Fibroblast of lung (primary cell): ENCODE measurements at regions not wholly inside any gene's neighbourhood (a gene's known extent, or its start where the extent isn't known, plus 50 kb on each side); places are given as distances from the start of the nearest gene placed in this dataset.

Experiments
- DNase-seq, 2 donors: peaks; one replicate each; pipeline versions ENCODE4 v3.0.0 to v3.0.0-alpha.2; 2010; ENCODE audit warnings: low read depth in 2 of 2
- H2AFZ ChIP-seq: 2 replicates; pipeline ENCODE4 v1.5.1; 2012; ENCODE audit warnings: low read length, control low read depth, inconsistent platforms
- H3K27ac ChIP-seq: 2 replicates; pipeline ENCODE4 v1.5.1; 2011; ENCODE audit warnings: low read length, control low read depth; ENCODE audit not compliant: insufficient read depth
- H3K27me3 ChIP-seq: 2 replicates; pipeline ENCODE4 v1.5.1; 2011; ENCODE audit warnings: mild to moderate bottlenecking, low read length; ENCODE audit not compliant: control insufficient read depth, insufficient read depth
- H3K36me3 ChIP-seq: 2 replicates; pipeline ENCODE4 v1.5.1; 2011; ENCODE audit warnings: low read length; ENCODE audit not compliant: control insufficient read depth, insufficient read depth
- H3K4me1 ChIP-seq: 2 replicates; pipeline ENCODE4 v1.5.1; 2011; ENCODE audit warnings: low read length; ENCODE audit not compliant: control insufficient read depth, insufficient read depth; ENCODE audit errors: extremely low read depth
- H3K4me2 ChIP-seq: 2 replicates; pipeline ENCODE4 v1.5.1; 2011; ENCODE audit warnings: low read length, control low read depth; ENCODE audit not compliant: insufficient read depth; ENCODE audit errors: extremely low read depth
- H3K4me3 ChIP-seq, 4 experiments: fragments of 200-600 bp in 1 of 4; sonication (generic) in 1 of 4; replicated peaks in 1 of 4; 2 replicates each; pipeline ENCODE4 v1.5.1; 2011 to 2016; ENCODE audit warnings: low read length in 4 of 4, low read depth in 3 of 4, mild to moderate bottlenecking in 3 of 4, control low read depth in 2 of 4, inconsistent platforms in 1 of 4, mixed read lengths in 1 of 4; ENCODE audit not compliant: insufficient read depth in 1 of 4; ENCODE audit errors: control extremely low read depth in 1 of 4
- H3K79me2 ChIP-seq: 2 replicates; pipeline ENCODE4 v1.5.1; 2012; ENCODE audit warnings: mild to moderate bottlenecking, low read length, inconsistent platforms; ENCODE audit not compliant: control insufficient read depth, insufficient read depth
- H3K9ac ChIP-seq: 2 replicates; pipeline ENCODE4 v1.5.1; 2011; ENCODE audit warnings: mild to moderate bottlenecking, low read length, control low read depth; ENCODE audit not compliant: insufficient read depth
- H3K9me3 ChIP-seq: 2 replicates; pipeline ENCODE4 v1.5.1; 2012; ENCODE audit warnings: low read depth, low read length; ENCODE audit not compliant: control insufficient read depth, insufficient read depth
- H4K20me1 ChIP-seq: 2 replicates; pipeline ENCODE4 v1.5.1; 2011; ENCODE audit warnings: low read length; ENCODE audit not compliant: control insufficient read depth, insufficient read depth; ENCODE audit errors: extremely low read depth
- EZH2 ChIP-seq: IDR thresholded peaks from 2 replicates; pipeline ENCODE4 v1.5.1; 2012; ENCODE audit warnings: low read length, control low read depth, mild to moderate bottlenecking; ENCODE audit errors: missing control alignments
- TF ChIP-seq, protein P1 (sequence below), 2 donors: IDR thresholded peaks in 1 of 2; conservative IDR thresholded peaks in 1 of 2; 1 replicate in 1 of 2; 2 replicates in 1 of 2; pipeline ENCODE4 v1.5.1; 2011 to 2012; ENCODE audit warnings: low read length in 2 of 2, control low read depth in 1 of 2, inconsistent platforms in 1 of 2, low read depth in 1 of 2, mild to moderate bottlenecking in 1 of 2

- DNase-seq, result no peak
- Histone ChIP-seq H2AFZ (no peak overlapping the region), H3K9ac (no peak overlapping the region), H3K79me2 (no peaks in the 10 kb centered on the region), H3K27ac (no peak overlapping the region), H3K9me3 (no peaks in the 10 kb centered on the region), H3K4me2 (no peak overlapping the region), H3K4me1 (no peaks in the 10 kb centered on the region), H4K20me1 (no peaks in the 10 kb centered on the region), H3K36me3 (no peaks in the 10 kb centered on the region), H3K27me3 (no peaks in the 10 kb centered on the region), H3K4me3 (no peak overlapping the region)
- TF ChIP-seq, protein P1, sequence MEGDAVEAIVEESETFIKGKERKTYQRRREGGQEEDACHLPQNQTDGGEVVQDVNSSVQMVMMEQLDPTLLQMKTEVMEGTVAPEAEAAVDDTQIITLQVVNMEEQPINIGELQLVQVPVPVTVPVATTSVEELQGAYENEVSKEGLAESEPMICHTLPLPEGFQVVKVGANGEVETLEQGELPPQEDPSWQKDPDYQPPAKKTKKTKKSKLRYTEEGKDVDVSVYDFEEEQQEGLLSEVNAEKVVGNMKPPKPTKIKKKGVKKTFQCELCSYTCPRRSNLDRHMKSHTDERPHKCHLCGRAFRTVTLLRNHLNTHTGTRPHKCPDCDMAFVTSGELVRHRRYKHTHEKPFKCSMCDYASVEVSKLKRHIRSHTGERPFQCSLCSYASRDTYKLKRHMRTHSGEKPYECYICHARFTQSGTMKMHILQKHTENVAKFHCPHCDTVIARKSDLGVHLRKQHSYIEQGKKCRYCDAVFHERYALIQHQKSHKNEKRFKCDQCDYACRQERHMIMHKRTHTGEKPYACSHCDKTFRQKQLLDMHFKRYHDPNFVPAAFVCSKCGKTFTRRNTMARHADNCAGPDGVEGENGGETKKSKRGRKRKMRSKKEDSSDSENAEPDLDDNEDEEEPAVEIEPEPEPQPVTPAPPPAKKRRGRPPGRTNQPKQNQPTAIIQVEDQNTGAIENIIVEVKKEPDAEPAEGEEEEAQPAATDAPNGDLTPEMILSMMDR (conservative IDR thresholded peaks at IDR 0.05 in 1 of 2, IDR thresholded peaks at IDR 0.05 in 1 of 2; ENCODE audit: low read depth in 1 of 2, low read length in 2 of 2), result no peak
- no peak for TF ChIP-seq EZH2
Observed at GRCh38 chr1:239243006-239243405, 143.4 kb upstream of the CHRM3 start.

GRCh38 chr1:239242404-239242803 is 144.0 kb upstream of the CHRM3 start:
- Histone ChIP-seq H3K9me3 (no peaks in the 10 kb centered on the region), H3K79me2 (no peaks in the 10 kb centered on the region), H2AFZ (no peak overlapping the region), H3K4me1 (no peaks in the 10 kb centered on the region), H4K20me1 (no peaks in the 10 kb centered on the region), H3K4me2 (no peak overlapping the region), H3K36me3 (no peaks in the 10 kb centered on the region), H3K27ac (no peak overlapping the region), H3K4me3 (no peak overlapping the region), H3K27me3 (no peaks in the 10 kb centered on the region), H3K9ac (no peak overlapping the region)
- DNase-seq, result no peak
- no peak for TF ChIP-seq EZH2
- TF ChIP-seq, protein P1 (conservative IDR thresholded peaks at IDR 0.05 in 1 of 2, IDR thresholded peaks at IDR 0.05 in 1 of 2; ENCODE audit: low read depth in 1 of 2, low read length in 2 of 2), result no peak

- Histone ChIP-seq H3K27me3 (no peaks in the 10 kb centered on the region), H3K4me1 (no peaks in the 10 kb centered on the region), H3K79me2 (no peaks in the 10 kb centered on the region), H3K4me2 (no peak overlapping the region), H3K9me3 (no peaks in the 10 kb centered on the region), H4K20me1 (no peaks in the 10 kb centered on the region), H3K4me3 (no peak overlapping the region), H2AFZ (no peak overlapping the region), H3K36me3 (no peaks in the 10 kb centered on the region), H3K9ac (no peak overlapping the region), H3K27ac (no peak overlapping the region)
- no peak for DNase-seq
- no peak for TF ChIP-seq EZH2
- TF ChIP-seq, protein P1 (conservative IDR thresholded peaks at IDR 0.05 in 1 of 2, IDR thresholded peaks at IDR 0.05 in 1 of 2; ENCODE audit: low read depth in 1 of 2, low read length in 2 of 2), result no peak
Observed at GRCh38 chr1:239240736-239241135, 145.6 kb upstream of the CHRM3 start.
